ENCODE measurements at regions not wholly inside any gene's neighbourhood (a gene's known extent, or its start where the extent isn't known, plus 50 kb on each side); places are given as distances from the start of the nearest gene placed in this dataset.
A peak's percentile ranks its signal among the peaks of the same experiment; 100 is the strongest.

- DNase-seq = peak; percentile 82
Measured at GRCh38 chr6:25070547-25071366, 135.0 kb upstream of the RIPOR2 start.

GRCh38 chr6:25078141-25078540 lies 142.4 kb upstream of the RIPOR2 start:
- no peak for DNase-seq

- no peak for DNase-seq
Measured at GRCh38 chr6:25083784-25084507, 148.2 kb upstream of the RIPOR2 start.

GRCh38 chr6:25084508-25084833 lies 148.7 kb upstream of the RIPOR2 start:
- no peak for DNase-seq

- DNase-seq = no peak
Measured at GRCh38 chr6:25085756-25086155, 150.0 kb upstream of the RIPOR2 start.

- DNase-seq = no peak
Measured at GRCh38 chr6:25086500-25087091, 150.8 kb upstream of the RIPOR2 start.

- DNase-seq = no peak
Measured at GRCh38 chr6:25088513-25088912, 152.8 kb upstream of the RIPOR2 start.

GRCh38 chr6:25089442-25089841 lies 153.7 kb upstream of the RIPOR2 start:
- DNase-seq = no peak

- DNase-seq = no peak
Measured at GRCh38 chr6:25094726-25095125, 159.0 kb upstream of the RIPOR2 start.

GRCh38 chr6:25100288-25100687 lies 164.5 kb upstream of the RIPOR2 start:
- no peak for DNase-seq

GRCh38 chr6:25103603-25104002 lies 167.8 kb upstream of the RIPOR2 start:
- no peak for DNase-seq

- DNase-seq = no peak
Measured at GRCh38 chr6:25105070-25105925, 169.5 kb upstream of the RIPOR2 start.

GRCh38 chr6:25107218-25107617 lies 171.5 kb upstream of the RIPOR2 start:
- DNase-seq = no peak

- DNase-seq = no peak
Measured at GRCh38 chr6:25111782-25112181, 167.4 kb upstream of the CARMIL1 start.

- DNase-seq = peak; percentile 51
Measured at GRCh38 chr6:25112322-25112773, 166.8 kb upstream of the CARMIL1 start.

- no peak for DNase-seq
Measured at GRCh38 chr6:25113436-25113835, 165.7 kb upstream of the CARMIL1 start.

- no peak for DNase-seq
Measured at GRCh38 chr6:25118038-25118437, 161.1 kb upstream of the CARMIL1 start.

GRCh38 chr6:25121186-25121585 lies 158.0 kb upstream of the CARMIL1 start:
- no peak for DNase-seq

GRCh38 chr6:25122001-25122400 lies 157.2 kb upstream of the CARMIL1 start:
- DNase-seq = no peak

- DNase-seq = no peak
Measured at GRCh38 chr6:25122622-25123237, 156.4 kb upstream of the CARMIL1 start.

- DNase-seq = no peak
Measured at GRCh38 chr6:25124216-25124715, 154.9 kb upstream of the CARMIL1 start.

GRCh38 chr6:25125736-25126135 lies 153.4 kb upstream of the CARMIL1 start:
- no peak for DNase-seq
